BE2C (cell line): ENCODE measurements at regions not wholly inside any gene's neighbourhood (a gene's known extent, or its start where the extent isn't known, plus 50 kb on each side); places are given as distances from the start of the nearest gene placed in this dataset.

Source experiments
- DNase-seq: peaks from one replicate; pipeline ENCODE4 v3.0.0-alpha.2; 2020
- H3K27me3 ChIP-seq: fragments of 250-450 bp; sonication (Bioruptor Pico); 2 replicates; pipeline ENCODE4 v1.5.1; 2020; ENCODE audit warnings: mild to moderate bottlenecking
- H3K36me3 ChIP-seq: fragments of 250-450 bp; sonication (Bioruptor Pico); 2 replicates; pipeline ENCODE4 v1.5.1; 2020; ENCODE audit warnings: mild to moderate bottlenecking
- H3K4me1 ChIP-seq: fragments of 250-450 bp; sonication (Bioruptor Pico); 2 replicates; pipeline ENCODE4 v1.5.1; 2020
- H3K4me3 ChIP-seq: 2 replicates; pipeline ENCODE4 v1.5.1; 2011; ENCODE audit warnings: low read depth, low read length
- H3K9me3 ChIP-seq: fragments of 250-450 bp; sonication (Bioruptor Pico); 2 replicates; pipeline ENCODE4 v1.5.1; 2020
- CTCF ChIP-seq: IDR thresholded peaks from 2 replicates; pipeline ENCODE4 v1.5.1; 2012; ENCODE audit warnings: mild to moderate bottlenecking, low read depth, low read length

- Histone ChIP-seq H3K9me3 (no peaks in the 10 kb centered on the region), H3K27me3 (no peaks in the 10 kb centered on the region), H3K4me3 (no peak overlapping the region), H3K36me3 (no peaks in the 10 kb centered on the region), H3K4me1 (no peaks in the 10 kb centered on the region)
- TF ChIP-seq CTCF: no peak
- no peak for DNase-seq
Measured at GRCh38 chr1:59025201-59025600, 241.4 kb upstream of the JUN start.

- H3K9me3 ChIP-seq: no peaks in the 10 kb centered on the region
- no peaks in the 10 kb centered on the region for H3K36me3 ChIP-seq
- DNase-seq: no peak
- no peaks in the 10 kb centered on the region for H3K4me1 ChIP-seq
- H3K27me3 ChIP-seq: no peaks in the 10 kb centered on the region
- no peak overlapping the region for H3K4me3 ChIP-seq
- no peak for TF ChIP-seq CTCF
Measured at GRCh38 chr1:59025898-59026426, 242.1 kb upstream of the JUN start.

GRCh38 chr1:59026472-59026948, 242.7 kb upstream of the JUN start:
- no peak for DNase-seq
- H3K36me3 ChIP-seq: no peaks in the 10 kb centered on the region
- H3K9me3 ChIP-seq: no peaks in the 10 kb centered on the region
- no peak for TF ChIP-seq CTCF
- H3K27me3 ChIP-seq: no peaks in the 10 kb centered on the region
- no peaks in the 10 kb centered on the region for H3K4me1 ChIP-seq
- H3K4me3 ChIP-seq: no peak overlapping the region

- Histone ChIP-seq H3K4me3 (no peak overlapping the region), H3K36me3 (no peaks in the 10 kb centered on the region), H3K9me3 (no peaks in the 10 kb centered on the region), H3K4me1 (no peaks in the 10 kb centered on the region), H3K27me3 (no peaks in the 10 kb centered on the region)
- DNase-seq: no peak
- no peak for TF ChIP-seq CTCF
Measured at GRCh38 chr1:59027177-59027576, 243.3 kb upstream of the JUN start.

GRCh38 chr1:59028048-59028447, 244.2 kb upstream of the JUN start:
- DNase-seq: no peak
- H3K4me3 ChIP-seq: no peak overlapping the region
- no peaks in the 10 kb centered on the region for H3K4me1 ChIP-seq
- no peaks in the 10 kb centered on the region for H3K27me3 ChIP-seq
- no peaks in the 10 kb centered on the region for H3K9me3 ChIP-seq
- no peak for TF ChIP-seq CTCF
- H3K36me3 ChIP-seq: no peaks in the 10 kb centered on the region

- Histone ChIP-seq H3K27me3 (no peaks in the 10 kb centered on the region), H3K4me1 (no peaks in the 10 kb centered on the region), H3K36me3 (no peaks in the 10 kb centered on the region), H3K9me3 (no peaks in the 10 kb centered on the region), H3K4me3 (no peak overlapping the region)
- no peak for DNase-seq
- no peak for TF ChIP-seq CTCF
Measured at GRCh38 chr1:59029411-59030167, 245.7 kb upstream of the JUN start.
